Thymus (tissue), 11 donors: ENCODE measurements at regions not wholly inside any gene's neighbourhood (a gene's known extent, or its start where the extent isn't known, plus 50 kb on each side); places are given as distances from the start of the nearest gene placed in this dataset.
"Not testable (repeated sequence)": the region's sequence is repeated elsewhere in the genome, so short reads cannot be mapped to it uniquely, and the experiment has no call there.

Experiments
- DNase-seq, 9 donors: peaks; one replicate each; pipeline ENCODE4 v3.0.0-alpha.2; 2013; ENCODE audit warnings: low spot score in 9 of 9, low read depth in 6 of 9, missing footprints in 1 of 9
- H3K27ac ChIP-seq, 2 donors: one replicate each; pipeline ENCODE4 v1.5.1; 2013; ENCODE audit warnings: control low read depth in 1 of 2, low read depth in 1 of 2, low read length in 1 of 2, mild to moderate bottlenecking in 1 of 2, moderate library complexity in 1 of 2
- H3K27me3 ChIP-seq, 2 donors: one replicate each; pipeline ENCODE4 v1.5.1; 2013; ENCODE audit warnings: low read length in 1 of 2; ENCODE audit not compliant: control insufficient read depth in 2 of 2, insufficient read depth in 1 of 2
- H3K36me3 ChIP-seq, 2 donors: one replicate each; pipeline ENCODE4 v1.5.1; 2013; ENCODE audit warnings: low read length in 1 of 2, mild to moderate bottlenecking in 1 of 2, moderate library complexity in 1 of 2; ENCODE audit not compliant: control insufficient read depth in 2 of 2, insufficient read depth in 2 of 2
- H3K4me1 ChIP-seq, 2 donors: one replicate each; pipeline ENCODE4 v1.5.1; 2013; ENCODE audit warnings: low read length in 2 of 2; ENCODE audit not compliant: control insufficient read depth in 2 of 2, insufficient read depth in 2 of 2
- H3K4me3 ChIP-seq, 2 donors: one replicate each; pipeline ENCODE4 v1.5.1; 2013; ENCODE audit warnings: low read length in 2 of 2, control low read depth in 1 of 2, mild to moderate bottlenecking in 1 of 2
- H3K9me3 ChIP-seq, 2 donors: one replicate each; pipeline ENCODE4 v1.5.1; 2013; ENCODE audit warnings: low read length in 1 of 2, mild to moderate bottlenecking in 1 of 2; ENCODE audit not compliant: control insufficient read depth in 2 of 2, insufficient read depth in 1 of 2
- WGBS: extraction: QIAGEN DNeasy Blood & Tissue Kit; methylation state at CpG from one replicate; pipeline ENCODE4 v1.1.7; 2013; 5-methylcytosine and 5-hydroxymethylcytosine counted together
- donor health status: healthy.

DNA sequence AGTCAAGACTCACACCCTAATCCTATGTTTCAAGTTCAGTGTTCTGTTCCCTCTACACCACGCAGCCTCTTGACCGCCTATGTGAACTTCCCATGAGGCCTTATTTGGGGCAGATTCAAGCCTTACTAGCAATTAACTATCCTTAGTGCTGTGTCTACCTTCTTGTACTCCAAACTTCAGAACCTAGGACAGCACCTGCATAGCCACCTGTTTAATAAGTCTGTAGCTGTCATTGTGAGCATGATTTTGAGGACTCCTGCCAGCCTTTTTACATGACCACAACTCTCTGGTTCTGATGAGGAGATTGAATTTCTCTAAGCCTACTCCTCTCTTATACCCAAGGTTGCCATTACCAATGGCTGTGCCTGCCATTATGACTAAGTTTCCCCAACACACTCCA is 50.8 kb upstream of the PCSK1 start:
- H3K36me3 ChIP-seq = no peaks in the 10 kb centered on the region
- peak in 6 of 9 donors; percentile 1 to 39 (median 9) for DNase-seq
- WGBS = 67% methylated on average over 2 of the region's 2 CpGs
- no peaks in the 10 kb centered on the region for H3K27me3 ChIP-seq
- no peak overlapping the region for H3K4me3 ChIP-seq
- H3K4me1 ChIP-seq = no peaks in the 10 kb centered on the region
- no peaks in the 10 kb centered on the region for H3K9me3 ChIP-seq
- no peak overlapping the region for H3K27ac ChIP-seq

DNA sequence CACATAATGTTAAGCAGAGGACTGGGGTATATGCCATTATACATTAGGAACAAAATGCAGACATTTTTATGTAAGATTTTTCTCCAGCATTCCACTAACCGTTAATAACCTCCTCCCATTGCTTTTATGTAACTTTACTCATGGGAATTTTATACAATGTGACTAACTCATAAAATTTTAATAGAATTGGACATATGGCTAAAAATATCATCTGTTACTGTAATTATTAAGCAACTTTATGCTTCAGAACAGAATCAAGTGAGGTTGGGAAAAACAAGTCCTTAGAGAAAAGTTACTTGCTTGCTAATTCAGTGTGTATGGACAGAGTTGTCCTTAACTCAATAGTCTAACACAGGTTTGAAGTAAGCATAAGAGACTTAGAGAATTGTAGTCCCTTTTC is 54.8 kb upstream of the PCSK1 start:
- no peaks in the 10 kb centered on the region for H3K36me3 ChIP-seq
- no peaks in the 10 kb centered on the region for H3K9me3 ChIP-seq
- WGBS = 96% methylated on average over 1 of the region's 1 CpG
- no peaks in the 10 kb centered on the region for H3K27me3 ChIP-seq
- H3K4me3 ChIP-seq = no peak overlapping the region
- H3K4me1 ChIP-seq = no peaks in the 10 kb centered on the region
- no peak overlapping the region for H3K27ac ChIP-seq
- DNase-seq = no peak

DNA sequence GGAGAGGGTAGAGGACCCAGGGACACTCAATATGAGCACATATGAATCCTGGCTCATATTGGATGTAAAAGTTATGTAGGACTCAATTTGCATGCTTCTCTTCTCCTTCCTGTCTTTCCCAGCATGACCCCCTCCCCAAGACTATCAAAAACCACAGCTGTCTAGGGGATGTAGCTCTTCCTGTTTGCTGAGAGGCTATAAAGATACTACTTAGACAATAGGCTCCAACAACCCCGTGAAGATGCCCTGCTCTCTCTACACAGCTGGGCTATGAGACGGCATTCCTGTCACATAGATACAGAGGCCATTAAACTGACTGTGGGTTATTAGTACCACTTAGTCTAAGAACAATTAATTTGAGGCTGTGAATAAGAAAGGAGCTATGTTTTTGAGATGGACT is 56.5 kb upstream of the PCSK1 start:
- Histone ChIP-seq H3K4me1 (no peaks in the 10 kb centered on the region), H3K27ac (no peak overlapping the region), H3K36me3 (no peaks in the 10 kb centered on the region), H3K9me3 (no peaks in the 10 kb centered on the region), H3K4me3 (no peak overlapping the region), H3K27me3 (no peaks in the 10 kb centered on the region)
- WGBS = 37% methylated on average over 2 of the region's 2 CpGs
- DNase-seq = no peak

GRCh38 chr5:96492459-96493047 is 59.5 kb upstream of the PCSK1 start:
- 90% methylated on average over 6 of the region's 6 CpGs for WGBS
- no peaks in the 10 kb centered on the region for H3K27me3 ChIP-seq
- no peaks in the 10 kb centered on the region for H3K36me3 ChIP-seq
- no peak for DNase-seq
- no peaks in the 10 kb centered on the region for H3K9me3 ChIP-seq
- no peak overlapping the region for H3K4me3 ChIP-seq
- H3K27ac ChIP-seq = no peak overlapping the region
- H3K4me1 ChIP-seq = no peaks in the 10 kb centered on the region

- H3K36me3 ChIP-seq = no peaks in the 10 kb centered on the region
- no peak overlapping the region for H3K27ac ChIP-seq
- H3K27me3 ChIP-seq = no peaks in the 10 kb centered on the region
- DNase-seq = no peak
- no peak overlapping the region for H3K4me3 ChIP-seq
- H3K4me1 ChIP-seq = no peaks in the 10 kb centered on the region
- no peaks in the 10 kb centered on the region for H3K9me3 ChIP-seq
- 92% methylated on average over 3 of the region's 3 CpGs for WGBS
Measured at GRCh38 chr5:96493219-96493790, 60.3 kb upstream of the PCSK1 start.

DNA sequence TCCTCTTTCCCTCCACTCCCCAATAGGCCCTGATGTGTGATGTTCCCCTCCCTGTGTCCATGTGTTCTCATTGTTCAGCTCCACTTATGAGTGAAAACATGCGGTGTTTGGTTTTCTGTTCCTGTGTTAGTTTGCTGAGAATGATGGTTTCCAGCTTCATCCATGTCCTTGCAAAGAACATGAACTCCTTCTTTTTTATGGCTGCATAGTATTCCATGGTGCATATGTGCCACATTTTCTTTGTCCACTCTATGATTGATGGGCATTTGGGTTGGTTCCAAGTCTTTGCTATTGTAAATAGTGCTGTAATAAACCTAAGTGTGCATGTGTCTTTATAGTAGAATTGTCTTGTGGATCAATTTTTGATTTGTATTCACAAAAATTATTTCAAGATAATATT is 62.4 kb upstream of the PCSK1 start:
- DNase-seq, H3K9me3 ChIP-seq, H3K27ac ChIP-seq, H3K36me3 ChIP-seq, H3K27me3 ChIP-seq, H3K4me3 ChIP-seq, H3K4me1 ChIP-seq: not testable (repeated sequence)
- WGBS = 97% methylated on average over 1 of the region's 1 CpG

DNA sequence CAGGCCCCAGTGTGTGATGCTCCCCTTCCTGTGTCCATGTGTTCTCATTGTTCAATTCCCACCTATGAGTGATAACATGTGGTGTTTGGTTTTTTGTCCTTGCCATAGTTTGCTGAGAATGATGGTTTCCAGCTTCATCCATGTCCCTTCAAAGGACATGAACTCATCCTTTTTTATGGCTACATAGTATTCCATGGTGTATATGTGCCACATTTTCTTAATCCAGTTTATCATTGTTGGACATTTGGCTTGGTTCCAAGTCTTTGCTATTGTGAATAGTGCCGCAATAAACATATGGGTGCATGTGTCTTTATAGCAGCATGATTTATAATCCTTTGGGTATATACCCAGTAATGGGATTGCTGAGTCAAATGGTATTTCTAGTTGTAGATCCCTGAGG is 64.0 kb upstream of the PCSK1 start:
- H3K9me3 ChIP-seq, H3K4me1 ChIP-seq, H3K27me3 ChIP-seq, H3K27ac ChIP-seq, H3K36me3 ChIP-seq, DNase-seq, H3K4me3 ChIP-seq: not testable (repeated sequence)
- WGBS = 97% methylated on average over 1 of the region's 1 CpG

- Histone ChIP-seq H3K9me3 (no peaks in the 10 kb centered on the region), H3K4me1 (no peaks in the 10 kb centered on the region), H3K36me3 (no peaks in the 10 kb centered on the region), H3K27me3 (no peaks in the 10 kb centered on the region), H3K4me3 (no peak overlapping the region), H3K27ac (no peak overlapping the region)
- no peak for DNase-seq
- 87% methylated on average over 8 of the region's 8 CpGs for WGBS
Measured at GRCh38 chr5:96499753-96500345, 66.8 kb upstream of the PCSK1 start.

- no peaks in the 10 kb centered on the region for H3K4me1 ChIP-seq
- no peaks in the 10 kb centered on the region for H3K27me3 ChIP-seq
- no peaks in the 10 kb centered on the region for H3K9me3 ChIP-seq
- H3K4me3 ChIP-seq = no peak overlapping the region
- 94% methylated on average over 1 of the region's 1 CpG for WGBS
- H3K36me3 ChIP-seq = no peaks in the 10 kb centered on the region
- no peak for DNase-seq
- no peak overlapping the region for H3K27ac ChIP-seq
Measured at GRCh38 chr5:96501991-96502646, 69.1 kb upstream of the PCSK1 start.
